Stimulated activated memory B cell treated with anti-CD40 and anti-IgM and Interleukin-4, amounts not matched to agents 10 μg/mL and 1 μg/mL and 100 μg/mL, for 72 hours (primary cell): ENCODE measurements at regions not wholly inside any gene's neighbourhood (a gene's known extent, or its start where the extent isn't known, plus 50 kb on each side); places are given as distances from the start of the nearest gene placed in this dataset.

Experiments used
- ATAC-seq: fragments of 150-1000 bp; cut with Tn5 transposase; 2 replicates; pipeline ENCODE4 v1.10.0; 2021
- H3K27ac Mint-ChIP-seq: one replicate; pipeline ENCODE4 v1.8.0; 2022; ENCODE audit warnings: mild to moderate bottlenecking, mixed read lengths
- H3K27me3 Mint-ChIP-seq: one replicate; pipeline ENCODE4 v1.8.0; 2022; ENCODE audit warnings: mixed read lengths
- H3K36me3 Mint-ChIP-seq: one replicate; pipeline ENCODE4 v1.8.0; 2022; ENCODE audit warnings: mixed read lengths
- H3K4me1 Mint-ChIP-seq: one replicate; pipeline ENCODE4 v1.8.0; 2022; ENCODE audit warnings: mixed read lengths
- H3K4me3 Mint-ChIP-seq: one replicate; pipeline ENCODE4 v1.8.0; 2022; ENCODE audit warnings: mild to moderate bottlenecking, moderate library complexity, mixed read lengths
- H3K9me3 Mint-ChIP-seq: one replicate; pipeline ENCODE4 v1.8.0; 2022; ENCODE audit warnings: mixed read lengths

- H3K9me3 Mint-ChIP-seq = no peaks in the 10 kb centered on the region
- peaks cover 16% of the 10 kb centered on the region for H3K27me3 Mint-ChIP-seq
Measured at GRCh38 chrX:46381630-46382029, 163.6 kb downstream of the ZNF674 start.

DNA sequence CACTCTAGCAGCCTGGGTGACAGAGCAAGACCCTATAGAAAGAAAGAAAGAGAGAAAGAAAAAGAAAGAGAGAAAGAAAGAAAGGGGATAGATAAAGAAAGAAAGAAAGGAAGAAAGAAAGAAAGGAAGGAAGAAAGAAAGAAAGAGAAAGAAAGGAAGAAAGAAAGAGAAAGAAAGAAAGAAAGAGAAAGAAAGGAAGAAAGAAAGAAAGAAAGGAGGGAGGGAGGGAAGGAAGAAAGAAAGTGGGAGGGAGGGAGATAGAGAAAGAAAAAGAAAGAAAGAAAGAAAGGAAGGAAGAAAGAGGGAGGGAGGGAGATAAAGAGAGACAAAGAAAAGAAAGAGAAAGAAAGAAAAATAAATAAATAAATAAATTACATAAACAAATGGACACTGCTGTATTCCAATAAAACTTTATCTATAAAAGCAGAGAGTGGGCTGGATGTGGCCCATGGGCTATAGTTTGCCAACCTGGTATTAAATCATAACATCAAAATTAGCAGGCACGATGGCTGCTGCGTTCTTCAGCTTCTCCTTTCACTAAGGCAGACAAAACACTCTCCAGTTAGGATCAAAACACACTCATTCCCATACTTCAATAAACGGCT lies 165.0 kb downstream of the ZNF674 start:
- no peaks in the 10 kb centered on the region for H3K36me3 Mint-ChIP-seq
- H3K27ac Mint-ChIP-seq = no peak overlapping the region
- H3K27me3 Mint-ChIP-seq = peaks cover 16% of the 10 kb centered on the region
- H3K9me3 Mint-ChIP-seq = no peaks in the 10 kb centered on the region
- peaks cover 6% of the 10 kb centered on the region for H3K4me1 Mint-ChIP-seq
- no peak for ATAC-seq
- H3K4me3 Mint-ChIP-seq = peak overlapping the region; percentile 35

More at GRCh38 chrX:46381630-46382029, 163.6 kb downstream of the ZNF674 start:
- no peaks in the 10 kb centered on the region for H3K36me3 Mint-ChIP-seq
- H3K4me3 Mint-ChIP-seq = no peak overlapping the region
- H3K27ac Mint-ChIP-seq = no peak overlapping the region
- peaks cover 6% of the 10 kb centered on the region for H3K4me1 Mint-ChIP-seq
- ATAC-seq = no peak

DNA sequence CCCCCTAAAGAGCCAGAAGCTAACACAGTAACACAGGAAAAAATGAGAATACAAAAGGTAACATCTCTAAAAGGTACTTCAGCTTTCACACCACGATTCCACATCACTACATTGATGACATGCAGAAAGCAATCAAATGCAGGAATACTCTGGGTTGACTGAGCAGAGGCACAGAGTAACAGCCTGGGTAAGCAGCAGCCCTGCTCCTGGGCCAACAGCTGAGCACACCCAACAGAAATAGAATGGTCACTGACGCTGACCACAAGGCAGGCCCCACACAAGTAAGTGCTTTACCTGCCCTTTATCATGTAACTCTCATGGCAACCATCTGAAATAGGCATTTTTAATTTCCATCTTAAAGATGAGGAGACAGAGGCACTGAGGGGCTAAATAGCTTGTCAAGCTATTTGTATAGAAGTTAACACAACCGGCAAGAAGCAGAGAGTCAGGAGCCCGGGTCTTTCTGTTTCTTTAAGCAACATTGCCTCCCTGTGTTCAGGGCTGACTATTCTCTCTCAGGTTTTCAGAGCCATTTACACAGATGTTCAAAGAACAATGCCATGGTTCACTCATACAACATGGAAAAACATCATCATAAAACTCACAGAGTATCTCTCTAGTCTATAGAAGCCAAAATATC lies 168.9 kb downstream of the ZNF674 start:
- no peak for ATAC-seq

GRCh38 chrX:46375831-46376230 lies 169.4 kb downstream of the ZNF674 start:
- Mint-ChIP-seq H3K9me3 (no peaks in the 10 kb centered on the region), H3K27ac (no peak overlapping the region), H3K27me3 (peaks cover 16% of the 10 kb centered on the region), H3K4me1 (peaks cover 6% of the 10 kb centered on the region), H3K36me3 (no peaks in the 10 kb centered on the region), H3K4me3 (no peak overlapping the region)
- no peak for ATAC-seq

More for the DNA sequence above, 168.9 kb downstream of the ZNF674 start:
- no peaks in the 10 kb centered on the region for H3K36me3 Mint-ChIP-seq
- peaks cover 6% of the 10 kb centered on the region for H3K4me1 Mint-ChIP-seq
- H3K4me3 Mint-ChIP-seq = no peak overlapping the region
- H3K27me3 Mint-ChIP-seq = peaks cover 16% of the 10 kb centered on the region
- H3K9me3 Mint-ChIP-seq = no peaks in the 10 kb centered on the region
- no peak overlapping the region for H3K27ac Mint-ChIP-seq

- Mint-ChIP-seq H3K36me3 (no peaks in the 10 kb centered on the region), H3K27ac (no peak overlapping the region), H3K27me3 (peaks cover 7% of the 10 kb centered on the region), H3K4me1 (no peaks in the 10 kb centered on the region), H3K4me3 (no peak overlapping the region), H3K9me3 (no peaks in the 10 kb centered on the region)
- ATAC-seq = no peak
Measured at GRCh38 chrX:46374371-46374770, 170.8 kb downstream of the ZNF674 start.

DNA sequence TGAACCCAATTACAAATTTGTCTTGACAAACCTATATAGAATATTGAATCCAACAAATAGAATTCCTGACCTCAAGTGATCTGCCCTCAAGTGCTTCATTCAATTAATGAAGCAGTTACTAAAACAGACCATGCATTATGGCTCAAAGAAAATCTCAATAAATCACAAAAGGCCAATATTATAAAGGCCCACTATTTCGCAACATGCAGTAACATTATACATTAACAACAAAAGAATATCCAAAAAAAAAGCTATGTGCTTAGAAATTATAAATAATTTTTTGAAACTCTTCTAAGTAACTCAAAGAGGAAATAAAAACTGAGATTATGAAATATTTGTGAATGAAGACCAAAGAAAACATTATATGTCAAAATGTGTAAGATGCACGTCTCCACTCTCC lies 177.7 kb downstream of the ZNF674 start:
- Mint-ChIP-seq H3K27ac (no peak overlapping the region), H3K4me1 (no peaks in the 10 kb centered on the region), H3K9me3 (no peaks in the 10 kb centered on the region), H3K36me3 (no peaks in the 10 kb centered on the region), H3K27me3 (no peaks in the 10 kb centered on the region), H3K4me3 (no peak overlapping the region)
- ATAC-seq = no peak

- ATAC-seq = no peak
- no peaks in the 10 kb centered on the region for H3K9me3 Mint-ChIP-seq
- no peaks in the 10 kb centered on the region for H3K27me3 Mint-ChIP-seq
- no peak overlapping the region for H3K27ac Mint-ChIP-seq
- H3K4me3 Mint-ChIP-seq = no peak overlapping the region
- H3K4me1 Mint-ChIP-seq = no peaks in the 10 kb centered on the region
- no peaks in the 10 kb centered on the region for H3K36me3 Mint-ChIP-seq
Measured at GRCh38 chrX:46366381-46367207, 178.6 kb downstream of the ZNF674 start.

- H3K36me3 Mint-ChIP-seq = no peaks in the 10 kb centered on the region
- H3K4me1 Mint-ChIP-seq = no peaks in the 10 kb centered on the region
- H3K27ac Mint-ChIP-seq = no peak overlapping the region
- no peaks in the 10 kb centered on the region for H3K9me3 Mint-ChIP-seq
- peaks cover 5% of the 10 kb centered on the region for H3K27me3 Mint-ChIP-seq
- no peak overlapping the region for H3K4me3 Mint-ChIP-seq
- no peak for ATAC-seq
Measured at GRCh38 chrX:46354481-46354880, 190.7 kb downstream of the ZNF674 start.

GRCh38 chrX:46341767-46342322 lies 203.4 kb downstream of the ZNF674 start:
- Mint-ChIP-seq H3K4me3 (no peak overlapping the region), H3K27ac (no peak overlapping the region), H3K4me1 (no peaks in the 10 kb centered on the region), H3K36me3 (no peaks in the 10 kb centered on the region), H3K27me3 (no peaks in the 10 kb centered on the region), H3K9me3 (peaks cover 3% of the 10 kb centered on the region)
- no peak for ATAC-seq

- Mint-ChIP-seq H3K27me3 (peaks cover 7% of the 10 kb centered on the region), H3K4me1 (no peaks in the 10 kb centered on the region), H3K4me3 (no peak overlapping the region), H3K36me3 (no peaks in the 10 kb centered on the region), H3K27ac (no peak overlapping the region), H3K9me3 (no peaks in the 10 kb centered on the region)
- no peak for ATAC-seq
Measured at GRCh38 chrX:46340696-46341095, 204.5 kb downstream of the ZNF674 start.

GRCh38 chrX:46333550-46333949 lies 211.7 kb downstream of the ZNF674 start:
- Mint-ChIP-seq H3K27me3 (peaks cover 14% of the 10 kb centered on the region), H3K9me3 (no peaks in the 10 kb centered on the region), H3K27ac (no peak overlapping the region), H3K4me3 (no peak overlapping the region), H3K4me1 (no peaks in the 10 kb centered on the region), H3K36me3 (no peaks in the 10 kb centered on the region)
- ATAC-seq = no peak

DNA sequence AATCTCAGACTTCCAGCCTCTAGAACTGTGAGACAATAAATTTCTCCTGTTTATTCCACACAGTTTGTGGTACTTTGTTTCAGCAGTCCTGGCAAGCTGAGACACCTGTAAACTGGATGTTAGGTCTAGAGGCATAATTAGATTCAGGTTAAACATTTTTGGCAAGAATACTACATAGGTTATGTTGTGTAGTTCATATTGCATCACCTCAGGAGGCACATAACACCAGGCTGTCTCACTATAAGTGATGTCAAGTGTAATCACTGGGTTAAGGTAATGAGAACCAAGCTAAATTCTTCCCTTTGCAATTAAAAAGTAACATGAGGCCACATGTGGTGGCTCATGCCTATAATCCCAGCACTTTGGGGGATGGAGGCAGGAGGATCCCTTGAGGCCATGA lies 214.2 kb downstream of the ZNF674 start:
- no peak overlapping the region for H3K27ac Mint-ChIP-seq
- no peak overlapping the region for H3K4me3 Mint-ChIP-seq
- H3K36me3 Mint-ChIP-seq = no peaks in the 10 kb centered on the region
- no peaks in the 10 kb centered on the region for H3K4me1 Mint-ChIP-seq
- peaks cover 10% of the 10 kb centered on the region for H3K27me3 Mint-ChIP-seq
- ATAC-seq = no peak
- no peaks in the 10 kb centered on the region for H3K9me3 Mint-ChIP-seq

DNA sequence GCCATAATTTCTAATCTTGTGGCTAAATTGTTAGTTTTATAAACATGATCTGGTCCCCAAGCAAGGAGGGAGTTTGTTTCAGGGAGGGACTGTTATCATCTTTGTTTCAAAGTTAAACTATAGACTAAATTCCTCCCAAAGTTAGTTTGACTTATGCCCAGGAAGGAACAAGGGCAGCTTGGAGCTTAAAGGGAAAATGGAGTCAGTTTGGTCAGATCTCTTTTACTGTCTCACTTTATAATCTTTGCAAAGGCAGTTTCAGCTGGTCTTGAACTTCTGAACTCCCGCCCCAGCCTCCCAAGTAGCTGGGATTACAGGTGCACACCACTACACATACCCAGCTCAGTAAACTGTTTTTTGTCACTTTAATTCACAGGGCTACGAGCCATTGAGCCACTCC lies 214.7 kb downstream of the ZNF674 start:
- H3K36me3 Mint-ChIP-seq = no peaks in the 10 kb centered on the region
- no peaks in the 10 kb centered on the region for H3K4me1 Mint-ChIP-seq
- peaks cover 5% of the 10 kb centered on the region for H3K27me3 Mint-ChIP-seq

GRCh38 chrX:46328133-46328532 lies 217.1 kb downstream of the ZNF674 start:
- no peak overlapping the region for H3K27ac Mint-ChIP-seq
- no peak for ATAC-seq
- H3K9me3 Mint-ChIP-seq = no peaks in the 10 kb centered on the region

More for the DNA sequence above, 214.7 kb downstream of the ZNF674 start:
- Mint-ChIP-seq H3K27ac (no peak overlapping the region), H3K4me3 (no peak overlapping the region), H3K9me3 (no peaks in the 10 kb centered on the region)
- ATAC-seq = no peak

DNA sequence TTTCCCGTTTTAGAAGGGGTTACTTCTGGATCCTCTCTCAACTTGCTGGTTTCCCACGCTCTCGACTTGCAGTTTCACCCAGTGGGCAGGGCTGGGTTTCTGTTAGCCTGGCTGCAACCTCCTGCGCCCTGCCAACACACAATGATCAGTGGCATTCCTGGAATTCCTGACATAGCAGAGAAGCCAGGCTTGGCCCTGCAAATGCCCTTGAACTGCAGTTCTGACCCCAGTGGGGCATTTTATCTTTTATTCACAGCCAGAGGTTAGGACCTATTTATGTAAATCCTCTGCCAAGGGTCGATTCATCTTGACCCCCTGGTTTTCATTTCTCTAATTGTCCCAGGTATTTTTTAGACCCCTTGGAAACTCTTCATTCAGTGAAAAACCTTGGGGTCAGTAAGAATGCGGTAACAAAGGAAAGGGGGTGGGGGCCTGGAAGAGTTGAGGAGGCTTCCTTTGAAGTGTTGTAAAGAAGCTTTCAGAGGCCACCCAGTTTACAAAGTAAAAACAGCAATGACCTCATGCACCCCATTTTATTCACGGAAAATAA lies 217.6 kb downstream of the ZNF674 start:
- Mint-ChIP-seq H3K9me3 (no peaks in the 10 kb centered on the region), H3K27ac (no peak overlapping the region), H3K4me1 (no peaks in the 10 kb centered on the region), H3K27me3 (peaks cover 13% of the 10 kb centered on the region), H3K4me3 (no peak overlapping the region), H3K36me3 (no peaks in the 10 kb centered on the region)
- no peak for ATAC-seq

More at GRCh38 chrX:46328133-46328532, 217.1 kb downstream of the ZNF674 start:
- H3K36me3 Mint-ChIP-seq = no peaks in the 10 kb centered on the region
- no peak overlapping the region for H3K4me3 Mint-ChIP-seq
- H3K4me1 Mint-ChIP-seq = no peaks in the 10 kb centered on the region
- peaks cover 8% of the 10 kb centered on the region for H3K27me3 Mint-ChIP-seq
